GM21786 (cell line): ENCODE measurements at regions not wholly inside any gene's neighbourhood (a gene's known extent, or its start where the extent isn't known, plus 50 kb on each side); places are given as distances from the start of the nearest gene placed in this dataset.
"Not testable (repeated sequence)": the region's sequence is repeated elsewhere in the genome, so short reads cannot be mapped to it uniquely, and the experiment has no call there.

Source experiments
- ATAC-seq: cut with Tn5 transposase; IDR thresholded peaks from one replicate; pipeline ENCODE4 v1.9.1; 2021; ENCODE audit not compliant: unreplicated experiment

DNA sequence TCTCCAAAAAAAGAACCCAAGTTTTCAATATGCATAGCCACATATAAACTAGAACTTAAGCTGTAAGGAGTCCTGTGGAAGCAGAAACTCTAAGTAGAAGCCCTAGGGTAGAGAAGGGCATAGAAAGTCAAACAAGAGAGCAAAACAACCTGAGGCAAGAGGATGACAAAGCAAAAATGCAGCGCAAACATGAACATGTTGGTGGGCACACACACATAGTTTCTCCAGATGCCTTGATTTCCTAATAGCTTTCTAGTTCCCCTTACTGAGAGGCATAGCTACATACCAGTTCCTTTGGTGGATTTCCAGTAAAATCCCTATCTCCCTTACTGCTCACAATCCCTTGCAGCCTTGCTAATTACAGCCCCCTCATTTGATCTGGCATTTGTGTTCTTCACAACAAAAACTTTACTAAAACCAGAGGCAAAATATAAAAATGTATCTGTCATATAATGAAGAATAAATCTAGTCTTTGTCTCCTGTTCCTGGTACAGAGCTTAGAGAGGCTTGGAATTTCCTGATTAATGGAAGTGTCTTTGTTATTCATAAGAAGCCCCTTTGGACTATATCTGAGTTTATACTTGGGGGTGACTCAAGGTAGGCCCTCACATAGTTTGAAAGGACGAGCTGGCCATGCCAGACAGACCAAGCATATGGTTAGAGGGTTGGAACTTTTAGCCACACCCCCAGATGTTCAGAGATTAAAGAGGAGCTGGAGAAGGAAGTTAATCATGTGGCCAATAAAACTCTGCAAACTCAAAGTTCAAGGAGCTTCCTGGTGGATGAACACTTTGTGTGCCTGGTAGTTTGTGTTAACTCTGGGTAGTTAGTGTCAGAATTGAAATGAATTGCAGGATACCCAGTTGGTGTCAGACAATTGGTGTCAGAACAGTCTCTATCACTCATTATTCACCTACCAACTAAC, 52.7 kb upstream of the ZCCHC13 start:
- no peak for ATAC-seq

- no peak for ATAC-seq
Measured at GRCh38 chrX:74250574-74250973, 53.4 kb upstream of the ZCCHC13 start.

GRCh38 chrX:74249963-74250362, 54.0 kb upstream of the ZCCHC13 start:
- ATAC-seq: no peak

- no peak for ATAC-seq
Measured at GRCh38 chrX:74248889-74249288, 55.1 kb upstream of the ZCCHC13 start.

DNA sequence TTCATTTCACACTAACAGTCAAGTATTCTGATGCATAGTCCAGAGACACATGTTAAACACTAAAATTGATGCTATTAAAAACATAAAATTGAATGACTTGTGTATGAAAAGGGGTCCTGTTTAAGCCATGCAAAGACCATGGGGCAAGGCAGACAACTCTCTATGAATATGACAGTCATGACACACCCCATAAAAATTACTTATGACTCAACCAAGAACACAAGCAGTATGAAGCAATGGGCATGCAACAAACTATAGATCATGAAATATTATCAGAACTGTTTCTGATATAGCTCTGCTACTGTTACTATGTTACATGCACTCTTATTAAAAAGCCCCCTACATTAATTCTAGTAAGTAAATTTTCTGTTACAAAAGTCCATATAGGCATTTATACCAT, 57.5 kb upstream of the ZCCHC13 start:
- no peak for ATAC-seq

GRCh38 chrX:74242484-74243138, 61.4 kb upstream of the ZCCHC13 start:
- ATAC-seq: no peak

- no peak for ATAC-seq
Measured at GRCh38 chrX:74242050-74242449, 61.9 kb upstream of the ZCCHC13 start.

GRCh38 chrX:74238771-74239170, 65.2 kb upstream of the ZCCHC13 start:
- ATAC-seq: no peak

- no peak for ATAC-seq
Measured at GRCh38 chrX:74234818-74235217, 69.2 kb upstream of the ZCCHC13 start.

DNA sequence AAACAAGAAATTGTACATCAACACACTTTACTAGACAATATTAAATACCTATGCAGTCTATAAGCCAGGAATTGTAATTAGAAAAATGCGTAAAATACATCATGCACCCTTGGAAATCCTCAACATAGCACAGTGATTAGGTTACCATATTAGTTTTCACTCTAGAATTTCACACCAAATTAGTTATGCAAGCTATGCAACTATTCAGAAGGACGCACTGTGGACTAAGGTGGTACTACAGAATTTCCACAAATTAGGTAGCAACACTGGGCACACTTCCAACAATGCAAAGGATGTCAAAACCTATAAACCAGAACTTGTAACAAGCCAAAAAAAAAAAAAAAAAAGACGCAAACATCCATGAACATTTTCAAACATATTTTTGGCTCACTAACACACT, 71.1 kb upstream of the ZCCHC13 start:
- no peak for ATAC-seq

DNA sequence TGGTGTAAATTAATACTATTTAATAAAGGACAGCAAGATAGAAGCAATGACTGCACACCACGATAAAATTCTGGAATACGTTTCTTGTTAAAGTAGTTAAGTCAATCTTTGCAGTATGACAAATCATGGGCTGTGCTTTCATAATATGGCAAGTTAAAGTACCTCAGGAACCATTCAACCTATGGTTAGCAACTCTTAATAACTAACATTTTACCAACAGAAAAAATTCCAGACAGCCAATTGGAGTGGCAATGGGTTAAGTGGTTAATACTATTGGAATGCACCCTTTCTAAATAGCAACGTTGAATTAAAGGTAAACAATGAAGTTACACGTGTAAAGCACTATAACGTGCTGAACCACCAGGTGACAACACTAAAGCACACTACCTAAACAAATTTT, 72.4 kb upstream of the ZCCHC13 start:
- no peak for ATAC-seq

DNA sequence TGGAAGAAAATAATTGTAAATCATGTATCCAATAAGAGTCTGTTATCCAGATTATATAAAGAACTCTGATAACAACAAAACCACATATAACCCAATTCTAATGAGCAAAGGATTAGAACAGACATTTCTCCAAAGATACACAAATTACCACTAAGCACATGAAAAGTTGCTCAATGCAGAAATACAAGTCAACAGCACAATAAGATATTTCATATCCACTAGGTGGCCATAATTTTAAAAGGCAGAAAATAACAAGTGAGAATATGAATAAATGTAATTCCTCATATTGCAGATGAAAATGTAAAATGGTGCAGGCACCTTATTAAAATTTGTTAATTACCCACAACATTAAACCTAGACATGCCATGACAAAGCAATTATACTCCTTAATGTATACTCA, 73.9 kb upstream of the ZCCHC13 start:
- ATAC-seq: no peak

DNA sequence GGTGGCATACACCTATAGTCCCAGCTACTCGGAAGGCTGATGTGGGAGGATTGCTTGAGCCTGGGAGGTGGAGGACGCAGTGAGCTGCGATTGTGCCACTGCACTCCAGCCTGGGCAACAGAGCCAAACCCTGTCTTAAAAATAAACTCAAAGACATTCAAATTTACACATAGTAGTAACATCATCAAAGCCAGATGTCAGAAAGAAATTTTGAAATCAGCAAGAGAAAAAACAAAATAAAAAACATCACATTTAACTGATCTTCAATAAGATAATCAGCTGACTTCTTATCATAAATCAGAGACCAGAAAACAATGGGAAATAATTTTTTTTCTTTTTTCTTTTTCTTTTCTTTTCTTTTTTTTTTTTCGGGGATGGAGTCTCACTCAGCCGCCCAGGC, 78.9 kb upstream of the ZCCHC13 start:
- no peak for ATAC-seq

- no peak for ATAC-seq
Measured at GRCh38 chrX:74220277-74220676, 83.7 kb upstream of the ZCCHC13 start.

DNA sequence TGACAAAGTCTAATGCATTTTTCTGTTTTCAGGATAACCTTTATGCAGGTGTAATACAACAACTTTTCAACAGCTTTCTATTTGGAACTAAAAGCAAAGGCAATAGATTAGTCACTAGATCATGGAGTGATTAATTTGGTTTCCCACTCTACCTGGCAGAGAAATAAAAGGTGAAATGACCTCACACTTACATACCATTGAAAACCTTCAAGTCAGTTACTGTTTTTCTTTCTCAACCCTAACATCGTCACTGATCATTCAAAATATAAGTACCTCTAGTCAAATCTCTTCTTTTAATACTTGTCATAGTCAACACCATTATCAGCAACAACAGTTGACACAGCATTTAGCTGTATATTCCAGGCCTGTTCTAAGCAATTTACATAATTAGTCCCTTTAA, 85.1 kb upstream of the ZCCHC13 start:
- ATAC-seq: no peak

DNA sequence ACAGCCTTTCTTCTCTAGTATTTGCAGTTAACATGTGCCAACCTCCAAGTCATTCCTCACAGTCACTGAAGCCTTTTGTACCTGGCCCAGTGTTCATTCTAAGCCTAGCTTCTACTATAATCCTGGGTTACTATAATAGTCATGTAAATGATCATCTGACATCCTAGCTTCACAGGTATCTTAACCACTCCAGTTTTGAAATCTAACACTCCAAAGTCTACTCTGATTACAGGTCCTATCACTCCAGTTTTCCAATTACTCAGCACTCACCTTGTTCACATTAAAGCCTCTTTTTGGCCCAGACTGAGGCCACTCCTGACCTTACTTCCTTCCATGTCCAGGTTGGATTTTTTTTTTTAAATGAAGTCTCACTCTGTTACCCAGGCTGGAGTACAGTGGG, 87.6 kb upstream of the ZCCHC13 start:
- no peak for ATAC-seq

DNA sequence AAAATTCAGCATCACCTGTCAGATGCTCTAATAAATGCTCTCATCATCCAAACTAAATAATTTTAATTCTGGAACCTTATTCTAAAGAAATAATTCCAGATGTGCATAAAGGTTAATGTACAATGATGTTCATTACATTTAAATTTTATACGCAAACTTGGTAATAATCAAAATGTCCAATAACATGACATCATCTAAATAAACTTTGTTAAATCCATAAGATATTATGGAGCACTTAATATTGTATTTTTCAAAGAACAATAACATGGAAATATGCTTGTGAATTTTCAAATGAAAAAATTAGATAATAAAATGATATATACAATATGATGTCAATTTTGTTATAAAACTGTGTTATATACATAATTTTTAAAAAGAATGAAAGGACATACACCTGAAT, 92.1 kb upstream of the ZCCHC13 start:
- no peak for ATAC-seq

GRCh38 chrX:74207539-74207938, 96.4 kb upstream of the ZCCHC13 start:
- no peak for ATAC-seq

- no peak for ATAC-seq
Measured at GRCh38 chrX:74195605-74196004, 108.4 kb upstream of the ZCCHC13 start.

- no peak for ATAC-seq
Measured at GRCh38 chrX:74195120-74195519, 108.9 kb upstream of the ZCCHC13 start.

GRCh38 chrX:74187211-74187610, 116.8 kb upstream of the ZCCHC13 start:
- no peak for ATAC-seq

GRCh38 chrX:74183047-74183446, 120.9 kb upstream of the ZCCHC13 start:
- ATAC-seq: not testable (repeated sequence)
